ENCODE measurements at regions not wholly inside any gene's neighbourhood (a gene's known extent, or its start where the extent isn't known, plus 50 kb on each side); places are given as distances from the start of the nearest gene placed in this dataset. TPM values are rescaled to one million over a fixed set of nuclear protein-coding genes. Genes with fewer than 3 reads are reported as not detected.

DNA sequence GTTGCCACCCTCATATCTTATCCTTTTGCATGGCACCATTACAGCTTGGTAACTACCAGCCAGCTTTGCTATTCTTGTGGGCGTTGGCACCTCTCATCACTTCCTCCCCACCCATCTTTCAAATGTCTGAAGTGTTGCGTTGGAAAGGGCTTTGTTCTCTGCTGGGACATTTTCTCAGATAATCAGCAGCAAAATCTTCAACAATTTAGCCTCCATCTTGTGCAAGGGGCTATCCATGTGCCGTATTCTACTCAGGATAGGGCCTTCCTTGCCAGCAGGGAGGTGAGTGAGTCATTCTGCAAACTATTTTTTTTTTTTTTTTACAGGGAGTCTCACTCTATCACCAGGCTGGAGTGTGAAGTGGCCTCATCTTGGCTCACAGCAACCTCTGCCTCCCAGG, 62.1 kb upstream of the NUDT12 start:
- DNase-seq (ENCODE audit: low read depth in 2 of 3, low spot score in 2 of 3), result no peak

DNA sequence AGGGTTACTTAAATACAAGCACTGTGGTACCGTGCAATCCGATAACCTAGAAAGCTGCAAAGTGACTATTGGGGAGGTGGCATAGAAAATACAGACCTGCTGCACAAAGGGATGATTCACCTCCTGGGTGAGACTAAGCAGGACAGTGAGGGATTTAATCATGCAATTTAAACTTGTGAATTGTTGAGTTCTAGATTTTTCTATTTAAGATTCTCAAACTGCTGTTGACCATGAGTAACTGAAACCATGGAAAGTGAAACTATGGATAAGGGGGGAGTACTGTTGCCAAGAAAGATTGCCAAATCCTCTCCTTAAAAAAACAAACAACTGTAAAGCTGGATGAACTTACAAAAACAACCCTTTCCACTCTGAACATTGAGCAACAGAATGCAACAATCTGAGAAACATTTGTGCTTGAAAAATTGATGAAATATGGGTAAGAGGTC, 61.5 kb upstream of the NUDT12 start:
- no peak for DNase-seq (ENCODE audit: low read depth in 2 of 3, low spot score in 2 of 3)

GRCh38 chr5:103623425-103623824, 60.8 kb upstream of the NUDT12 start:
- no peak for DNase-seq (ENCODE audit: low read depth in 2 of 3, low spot score in 2 of 3)

DNA sequence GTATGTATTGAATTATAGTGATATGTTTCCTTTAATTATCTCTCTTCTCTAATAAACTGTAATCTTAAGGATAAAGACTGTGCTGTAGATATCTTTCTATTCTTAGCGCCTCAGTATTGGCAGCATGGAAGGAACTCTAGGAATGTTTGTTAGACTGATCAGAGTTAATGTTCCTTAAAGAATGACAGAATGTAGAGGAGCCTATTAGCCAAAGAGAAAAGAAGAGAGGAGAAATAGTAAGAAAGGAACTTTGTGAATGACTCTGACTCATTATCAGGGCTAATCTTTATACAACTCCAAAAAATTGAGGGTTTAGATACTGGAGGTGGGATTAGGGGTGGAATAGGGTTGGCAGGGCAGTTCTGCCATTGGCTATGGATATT, 59.0 kb upstream of the NUDT12 start:
- no peak for DNase-seq (ENCODE audit: low read depth in 2 of 3, low spot score in 2 of 3)

DNA sequence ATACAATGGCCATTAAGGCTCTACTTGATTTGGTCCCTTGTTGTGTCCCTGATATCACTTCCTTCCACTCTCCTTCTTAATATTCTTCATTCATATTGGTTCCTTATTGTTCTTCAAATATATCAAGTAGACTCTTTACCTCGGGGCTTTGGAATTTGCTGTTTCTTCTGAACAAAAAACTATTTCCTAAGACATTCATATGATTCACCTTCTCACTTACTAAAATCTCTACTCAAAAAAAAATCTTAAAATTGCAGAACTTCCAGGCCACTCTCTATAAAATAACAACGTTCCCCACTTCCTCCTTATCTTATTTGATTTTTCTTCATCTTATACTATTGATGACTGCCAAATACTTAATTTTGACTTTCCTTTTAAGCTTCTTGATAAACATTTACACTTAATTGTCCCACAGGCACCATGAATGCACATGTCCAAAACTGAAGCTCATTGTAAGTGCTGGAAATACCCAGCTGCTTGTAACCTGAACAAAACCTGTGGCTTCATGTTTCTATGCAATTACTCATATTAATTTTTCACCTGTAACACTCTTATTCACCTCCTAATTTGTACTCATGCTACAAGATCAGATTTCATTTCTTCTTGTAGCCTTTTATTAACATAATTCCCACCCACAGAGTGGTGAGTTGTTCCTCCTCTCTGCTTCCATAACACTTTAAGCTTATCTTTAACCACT, 58.4 kb upstream of the NUDT12 start:
- no peak for DNase-seq (ENCODE audit: low read depth in 2 of 3, low spot score in 2 of 3)

DNA sequence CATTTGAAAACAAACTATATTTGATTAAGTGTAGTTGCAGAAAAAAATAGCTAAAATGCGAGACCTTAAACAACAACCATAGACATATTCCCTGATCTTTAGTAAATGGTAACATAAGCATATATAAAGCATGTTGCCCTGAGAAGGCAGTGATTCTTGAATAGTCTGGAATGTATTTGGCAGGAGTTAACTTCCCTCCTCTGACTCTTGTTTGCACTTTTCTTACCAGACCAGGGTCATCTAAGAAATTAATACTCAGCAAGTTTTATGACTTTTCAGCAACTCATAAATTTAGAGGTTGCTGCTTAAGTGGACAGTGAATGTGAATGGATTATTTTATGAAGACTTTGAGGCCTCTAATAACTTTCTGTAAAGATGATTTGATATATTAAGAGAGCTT, 55.3 kb upstream of the NUDT12 start:
- DNase-seq (ENCODE audit: low read depth in 2 of 3, low spot score in 2 of 3), result no peak

DNA sequence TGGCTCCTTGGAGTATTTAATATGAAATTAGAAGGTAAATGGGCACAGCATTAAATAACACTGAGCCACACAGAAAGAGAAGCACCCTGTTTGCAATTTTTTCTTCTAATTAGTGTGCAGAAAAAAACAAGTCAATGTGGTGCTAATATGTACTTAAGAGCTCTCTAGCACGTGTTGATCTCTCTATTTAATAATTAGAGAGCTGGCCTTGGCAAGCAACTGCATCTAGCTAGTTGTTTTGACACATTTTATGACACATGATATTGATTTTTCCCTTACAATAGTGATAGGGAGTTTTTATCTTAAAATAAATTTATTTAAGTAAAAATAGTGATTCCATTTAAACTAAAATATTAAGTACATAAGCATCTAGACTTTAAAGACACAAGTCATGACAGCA, 54.5 kb upstream of the NUDT12 start:
- no peak for DNase-seq (ENCODE audit: low read depth in 2 of 3, low spot score in 2 of 3)

DNA sequence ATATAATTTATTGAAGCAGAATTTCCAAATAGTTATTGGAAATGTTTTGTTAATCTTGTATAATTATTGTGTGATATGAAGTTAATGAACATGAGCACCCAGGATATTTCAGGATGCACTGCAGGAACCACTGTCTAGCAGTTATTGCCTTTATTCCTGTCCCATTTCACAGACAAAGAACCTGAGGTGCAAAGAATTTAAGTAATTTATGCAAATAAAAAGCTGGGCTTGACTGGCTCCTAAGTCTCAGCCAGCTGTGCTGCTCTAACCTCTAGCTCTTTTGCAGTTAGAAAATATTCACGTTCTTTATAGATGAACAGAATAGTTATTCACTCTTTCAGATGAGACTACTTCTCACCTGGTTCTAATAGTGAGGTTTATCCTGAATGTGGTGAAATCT, 50.0 kb upstream of the NUDT12 start:
- DNase-seq (ENCODE audit: low read depth in 2 of 3, low spot score in 2 of 3), result no peak

Small RNAs in the stretch of these regions (small RNA-seq; reads per million reads assigned to genes)
- gene PSMC1P5 (not detected), gene RF00322 (not detected), gene RN7SL255P (not detected), gene RNA5SP189 (not detected), gene RNU1-140P (not detected), gene RNU6-334P (not detected)

Data from hematopoietic multipotent progenitor cell (in vitro differentiated cells).